ENCODE measurements at regions not wholly inside any gene's neighbourhood (a gene's known extent, or its start where the extent isn't known, plus 50 kb on each side); places are given as distances from the start of the nearest gene placed in this dataset.

DNA sequence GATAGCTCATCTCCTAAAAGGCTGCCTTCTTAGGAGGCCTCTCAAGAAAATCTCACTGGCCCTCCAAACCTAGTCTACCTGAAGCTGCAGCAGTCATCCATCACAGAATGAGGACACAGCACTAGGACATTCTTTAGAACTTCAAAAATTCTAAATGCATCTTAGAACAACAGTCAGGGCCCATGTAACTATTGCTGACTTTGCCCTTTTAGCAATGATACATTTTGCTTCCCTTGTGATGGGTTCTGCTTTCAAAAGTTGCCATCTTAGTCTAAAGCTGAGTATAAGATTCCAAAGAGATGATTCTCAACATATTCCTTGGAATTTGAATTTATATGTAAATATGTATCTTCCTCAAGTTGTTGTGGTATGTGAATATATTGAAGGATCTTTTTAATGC lies 793.0 kb downstream of the RAB28 start:
- no peak for TF ChIP-seq POLR2A (IDR thresholded peaks at IDR 0.05)
- no peak for TF ChIP-seq CTCF (IDR thresholded peaks at IDR 0.05 in 8 of 11, conservative IDR thresholded peaks at IDR 0.05 in 3 of 11)
